H1 (cell line): ENCODE measurements at regions not wholly inside any gene's neighbourhood (a gene's known extent, or its start where the extent isn't known, plus 50 kb on each side); places are given as distances from the start of the nearest gene placed in this dataset.

ENCODE experiments used
- CTCF ChIA-PET: fragments of 300-600 bp; sonication (Branson Sonifier 250); formaldehyde crosslinking; loops from one replicate; lab custom pipeline; 2021; ENCODE audit not compliant: partially characterized antibody; lab: Charles Lee
- POLR2A ChIA-PET: fragments of 300-600 bp; sonication (Branson Sonifier 250); formaldehyde crosslinking; loops from one replicate; lab custom pipeline; 2021; ENCODE audit warnings: inconsistent platforms; ENCODE audit not compliant: partially characterized antibody; lab: Charles Lee
- DNase-seq, 2 experiments: peaks; one replicate each; pipeline versions ENCODE4 v3.0.0 to v3.0.0-alpha.2; 2010 to 2022; ENCODE audit warnings: low spot score in 2 of 2, low read depth in 1 of 2, mixed read lengths in 1 of 2
- FAIRE-seq: peaks from 2 replicates; lab custom pipeline; 2011; peaks lifted over from hg19 to GRCh38; lab: Jason Lieb, UNC
- H2AFZ ChIP-seq: 2 replicates; pipeline ENCODE4 v1.8.1; 2012; ENCODE audit warnings: low read length, inconsistent platforms
- H2AK5ac ChIP-seq: 2 replicates; pipeline ENCODE4 v1.6.1; 2013; ENCODE audit warnings: low read depth, low read length
- H2BK120ac ChIP-seq: replicated peaks from 2 replicates; pipeline ENCODE3; 2013; ENCODE audit warnings: low read depth, low read length, inconsistent platforms
- H2BK12ac ChIP-seq: 2 replicates; pipeline ENCODE4 v1.6.1; 2013; ENCODE audit warnings: low read depth, low read length
- H2BK15ac ChIP-seq: 2 replicates; pipeline ENCODE4 v1.6.1; 2013; ENCODE audit warnings: low read length
- H2BK20ac ChIP-seq: 2 replicates; pipeline ENCODE4 v1.6.1; 2013; ENCODE audit warnings: low read length
- H2BK5ac ChIP-seq: 2 replicates; pipeline ENCODE4 v1.6.1; 2013; ENCODE audit warnings: low read depth, low read length
- H3K14ac ChIP-seq: 2 replicates; pipeline ENCODE4 v1.6.1; 2013; ENCODE audit warnings: inconsistent platforms; ENCODE audit not compliant: insufficient read length
- H3K18ac ChIP-seq: 2 replicates; pipeline ENCODE4 v1.6.1; 2013; ENCODE audit warnings: low read length; ENCODE audit errors: extremely low read depth
- H3K23ac ChIP-seq: 2 replicates; pipeline ENCODE4 v1.6.1; 2013; ENCODE audit warnings: inconsistent platforms; ENCODE audit not compliant: insufficient read length
- H3K23me2 ChIP-seq: 2 replicates; pipeline ENCODE4 v1.6.1; 2013; ENCODE audit warnings: low read depth, low read length
- H3K27ac ChIP-seq: 2 replicates; pipeline ENCODE4 v1.6.1; 2011; ENCODE audit warnings: low read depth, low read length, inconsistent platforms
- H3K27me3 ChIP-seq, 4 experiments: replicated peaks in 1 of 4; 1 replicate in 1 of 4; 2 replicates in 3 of 4; pipeline versions ENCODE4 v1.6.1 to v1.8.1; 2011 to 2013; ENCODE audit warnings: low read length in 3 of 4, mild to moderate bottlenecking in 3 of 4, inconsistent platforms in 2 of 4, mixed read lengths in 2 of 4, moderate library complexity in 1 of 4; ENCODE audit not compliant: control insufficient read depth in 3 of 4, insufficient read depth in 3 of 4; ENCODE audit errors: extremely low read depth in 1 of 4
- H3K36me3 ChIP-seq, 4 experiments: 2 replicates each; pipeline versions ENCODE4 v1.6.1 to v1.8.1; 2011 to 2013; ENCODE audit warnings: mild to moderate bottlenecking in 4 of 4, low read length in 3 of 4, moderate library complexity in 2 of 4, control low read depth in 1 of 4, inconsistent platforms in 1 of 4; ENCODE audit not compliant: insufficient read depth in 4 of 4, control insufficient read depth in 2 of 4
- H3K4ac ChIP-seq: replicated peaks from 2 replicates; pipeline ENCODE3; 2013; ENCODE audit warnings: low read length, low read depth, mixed read lengths, inconsistent platforms; ENCODE audit not compliant: insufficient read length
- H3K4me1 ChIP-seq, 4 experiments: replicated peaks in 1 of 4; 1 replicate in 1 of 4; 2 replicates in 3 of 4; pipeline versions ENCODE4 v1.6.1 to v1.8.1; 2011 to 2013; ENCODE audit warnings: low read length in 3 of 4, inconsistent platforms in 2 of 4, mixed read lengths in 1 of 4; ENCODE audit not compliant: insufficient read depth in 4 of 4, control insufficient read depth in 3 of 4
- H3K4me2 ChIP-seq, 2 experiments: 2 replicates each; pipeline versions ENCODE4 v1.6.1 to v1.8.1; 2011 to 2013; ENCODE audit warnings: low read depth in 2 of 2, low read length in 2 of 2, control low read depth in 1 of 2, inconsistent platforms in 1 of 2, mild to moderate bottlenecking in 1 of 2; ENCODE audit not compliant: insufficient read depth in 1 of 2
- H3K4me3 ChIP-seq, 4 experiments: fragments of 200-600, 300-600 bp in 1 of 4; sonication (generic), shearing (Covaris generic), sonication (Bioruptor Twin) in 1 of 4; 2 replicates each; pipeline versions ENCODE4 v1.5.1 to v1.8.1; 2011 to 2016; ENCODE audit warnings: low read length in 4 of 4, low read depth in 3 of 4, control low read depth in 2 of 4, inconsistent platforms in 2 of 4, mild to moderate bottlenecking in 2 of 4, mixed read lengths in 1 of 4, moderate library complexity in 1 of 4; ENCODE audit not compliant: insufficient read depth in 2 of 4; ENCODE audit errors: extremely low read depth in 1 of 4
- H3K56ac ChIP-seq: replicated peaks from 2 replicates; pipeline ENCODE3; 2013; ENCODE audit warnings: low read depth, mild to moderate bottlenecking, mixed read lengths, low read length, inconsistent platforms; ENCODE audit not compliant: insufficient read length
- H3K79me1 ChIP-seq: 2 replicates; pipeline ENCODE4 v1.6.1; 2013; ENCODE audit warnings: low read depth, low read length, control low read depth
- H3K79me2 ChIP-seq, 2 experiments: 2 replicates each; pipeline versions ENCODE4 v1.6.1 to v1.8.1; 2012 to 2013; ENCODE audit warnings: low read length in 2 of 2, mild to moderate bottlenecking in 2 of 2, inconsistent platforms in 1 of 2; ENCODE audit not compliant: insufficient read depth in 2 of 2, control insufficient read depth in 1 of 2
- H3K9ac ChIP-seq, 4 experiments: replicated peaks in 1 of 4; 1 replicate in 1 of 4; 2 replicates in 3 of 4; pipeline versions ENCODE4 v1.6.1 to v1.8.1; 2011 to 2013; ENCODE audit warnings: low read depth in 3 of 4, low read length in 3 of 4, control low read depth in 2 of 4, mild to moderate bottlenecking in 2 of 4, moderate library complexity in 2 of 4, inconsistent platforms in 1 of 4; ENCODE audit errors: extremely low read depth in 1 of 4
- H3K9me3 ChIP-seq, 2 experiments: 2 replicates each; pipeline versions ENCODE4 v1.6.1 to v1.8.1; 2012 to 2013; ENCODE audit warnings: mild to moderate bottlenecking in 2 of 2, moderate library complexity in 2 of 2, control low read depth in 1 of 2, inconsistent platforms in 1 of 2, low read depth in 1 of 2, low read length in 1 of 2, mixed read lengths in 1 of 2; ENCODE audit not compliant: insufficient read depth in 2 of 2
- H4K20me1 ChIP-seq, 2 experiments: replicated peaks in 1 of 2; 2 replicates each; pipeline versions ENCODE3 to v1.8.1; 2011 to 2013; ENCODE audit warnings: inconsistent platforms in 2 of 2, low read length in 2 of 2, mild to moderate bottlenecking in 1 of 2; ENCODE audit not compliant: insufficient read depth in 2 of 2, control insufficient read depth in 1 of 2
- H4K5ac ChIP-seq: 2 replicates; pipeline ENCODE4 v1.6.1; 2013; ENCODE audit warnings: low read length, low read depth, mixed read lengths, inconsistent platforms; ENCODE audit not compliant: insufficient read length
- H4K8ac ChIP-seq: 2 replicates; pipeline ENCODE4 v1.8.0; 2013; ENCODE audit warnings: mild to moderate bottlenecking, moderate library complexity, low read length, inconsistent platforms; ENCODE audit not compliant: insufficient read depth; ENCODE audit errors: extremely low read depth
- H4K91ac ChIP-seq: replicated peaks from 2 replicates; pipeline ENCODE3; 2013; ENCODE audit warnings: low read length, mixed read lengths, inconsistent platforms; ENCODE audit not compliant: insufficient read length
- BRCA1 ChIP-seq: IDR thresholded peaks from 2 replicates; pipeline ENCODE4 v1.6.1; 2012; ENCODE audit warnings: low read depth, low read length, improper control_type of control experiment
- CBX5 ChIP-seq: fragments of 300-800, 300-1000 bp; sonication (generic); IDR thresholded peaks from 2 replicates; pipeline ENCODE4 v1.7.1; 2016; ENCODE audit warnings: antibody characterized with exemption, low read length, low read depth
- CBX8 ChIP-seq: fragments of 300-800, 300-1000 bp; sonication (generic); IDR thresholded peaks from 2 replicates; pipeline ENCODE4 v1.7.1; 2016; ENCODE audit warnings: low read depth, low read length, borderline replicate concordance
- CREB1 ChIP-seq: IDR thresholded peaks from 2 replicates; pipeline ENCODE4 v1.6.1; 2012; ENCODE audit warnings: inconsistent platforms
- GABPA ChIP-seq: IDR thresholded peaks from 2 replicates; pipeline ENCODE4 v1.6.1; 2011; ENCODE audit warnings: mild to moderate bottlenecking, low read length, moderate library complexity, borderline replicate concordance; ENCODE audit not compliant: insufficient read depth
- JUN ChIP-seq: IDR thresholded peaks from 2 replicates; pipeline ENCODE4 v1.6.1; 2011; ENCODE audit warnings: low read depth, mild to moderate bottlenecking, improper control_type of control experiment, low read length
- KDM1A ChIP-seq: fragments of 200-600, 300-600 bp; sonication (generic); IDR thresholded peaks from 2 replicates; pipeline ENCODE4 v1.7.1; 2016; ENCODE audit warnings: mild to moderate bottlenecking, low read length, borderline replicate concordance
- RFX5 ChIP-seq: IDR thresholded peaks from 2 replicates; pipeline ENCODE4 v1.6.1; 2011; ENCODE audit warnings: low read depth, low read length, improper control_type of control experiment, borderline replicate concordance
- RNF2 ChIP-seq: fragments of 200-900, 300-1000 bp; sonication (generic); IDR thresholded peaks from 2 replicates; pipeline ENCODE4 v1.7.1; 2016; ENCODE audit warnings: borderline replicate concordance, low read depth, mild to moderate bottlenecking, antibody characterized with exemption, low read length; ENCODE audit not compliant: poor library complexity, severe bottlenecking; ENCODE audit errors: missing control alignments
- SIRT6 ChIP-seq: IDR thresholded peaks from one replicate; pipeline ENCODE4 v1.7.1; 2012; ENCODE audit warnings: low read length, inconsistent platforms
- SRF ChIP-seq: IDR thresholded peaks from 2 replicates; pipeline ENCODE4 v1.6.1; 2011; ENCODE audit warnings: mild to moderate bottlenecking, low read depth, low read length, moderate library complexity
- TAF7 ChIP-seq: optimal IDR thresholded peaks from 2 replicates; pipeline ENCODE3; 2011; ENCODE audit warnings: low read depth, mild to moderate bottlenecking, inconsistent platforms, low read length, moderate library complexity, borderline replicate concordance
- WGBS, 2 experiments: shearing (Covaris generic) in 1 of 2; methylation state at CpG; one replicate each; pipeline versions ENCODE4 v1.1.6 to v1.1.7; 2013 to 2015; ENCODE audit warnings: low lambda C conversion rate in 2 of 2, mixed read lengths in 2 of 2, inconsistent platforms in 1 of 2, low coverage in 1 of 2, missing lambda C conversion rate in 1 of 2; ENCODE audit not compliant: insufficient replicate concordance in 2 of 2, insufficient coverage in 1 of 2, insufficient read length in 1 of 2; ENCODE audit errors: extremely low coverage in 1 of 2, missing lambda C conversion rate in 1 of 2; 5-methylcytosine and 5-hydroxymethylcytosine counted together

- POLR2A ChIA-PET: no interaction called here
- no peaks in the 10 kb centered on the region for H3K9me3 ChIP-seq
- CTCF ChIA-PET: interaction anchor here (1.2 to 1.5 kb wide), 2 partner anchors 18 to 71 kb away, joined by 3 to 4 read pairs; no protein-coding TSS in a partner anchor
- no peak overlapping the region for H2BK12ac ChIP-seq
- FAIRE-seq (no peak), DNase-seq (no peak)
- no peak overlapping the region for H3K4me3 ChIP-seq
- no peak overlapping the region for H3K18ac ChIP-seq
- H3K4me2 ChIP-seq: no peak overlapping the region
- no peak overlapping the region for H2AFZ ChIP-seq
- no peak overlapping the region for H2AK5ac ChIP-seq
- 96% methylated on average over 10 of the region's 10 CpGs; no CpG with 5 or more reads in 1 of the 2 experiments for WGBS, 2 experiments
- H3K79me1 ChIP-seq: no peaks in the 10 kb centered on the region
- no peak overlapping the region for H3K23ac ChIP-seq
- H3K56ac ChIP-seq: no peak overlapping the region
- H3K27me3 ChIP-seq: no peaks in the 10 kb centered on the region
- H3K14ac ChIP-seq: no peak overlapping the region
- TF ChIP-seq RFX5: no peak
- no peak for TF ChIP-seq BRCA1
- TF ChIP-seq CBX8: no peak
- no peak for TF ChIP-seq CREB1
- TF ChIP-seq SRF: no peak
- no peak for TF ChIP-seq KDM1A
- TF ChIP-seq JUN: no peak
- no peak for TF ChIP-seq GABPA
- no peak for TF ChIP-seq TAF7
- no peak for TF ChIP-seq CBX5
- no peak for TF ChIP-seq SIRT6
- TF ChIP-seq RNF2: no peak
- TF ChIP-seq, all 59 proteins: peak for 0
- no peaks in the 10 kb centered on the region for H3K23me2 ChIP-seq
- H4K91ac ChIP-seq: no peak overlapping the region
- H3K27ac ChIP-seq: no peak overlapping the region
- H4K5ac ChIP-seq: no peak overlapping the region
- H2BK5ac ChIP-seq: no peak overlapping the region
- H2BK120ac ChIP-seq: no peak overlapping the region
- no peak overlapping the region for H2BK20ac ChIP-seq
- H3K4ac ChIP-seq: no peak overlapping the region
- H3K9ac ChIP-seq: no peak overlapping the region
- no peaks in the 10 kb centered on the region for H4K20me1 ChIP-seq
- H3K4me1 ChIP-seq: no peaks in the 10 kb centered on the region
- H2BK15ac ChIP-seq: no peak overlapping the region
- H3K79me2 ChIP-seq: no peaks in the 10 kb centered on the region
- H3K36me3 ChIP-seq: no peaks in the 10 kb centered on the region
- no peak overlapping the region for H4K8ac ChIP-seq
Observed at GRCh38 chr13:62250501-62251201, 835.0 kb upstream of the PCDH20 start.
